RPMI7951 (cell line): ENCODE measurements at regions not wholly inside any gene's neighbourhood (a gene's known extent, or its start where the extent isn't known, plus 50 kb on each side); places are given as distances from the start of the nearest gene placed in this dataset.

Source experiments
- DNase-seq: peaks from one replicate; pipeline ENCODE4 v3.0.0-alpha.2; 2012; ENCODE audit warnings: low read depth

GRCh38 chr4:182971702-182972101 lies 54.5 kb upstream of the DCTD start:
- DNase-seq: no peak

- no peak for DNase-seq
Measured at GRCh38 chr4:182969651-182970279, 52.6 kb upstream of the DCTD start.

GRCh38 chr4:182968917-182969650 lies 51.9 kb upstream of the DCTD start:
- no peak for DNase-seq

- DNase-seq: no peak
Measured at GRCh38 chr4:182967403-182967802, 50.2 kb upstream of the DCTD start.
